MCF 10A (cell line): ENCODE measurements at regions not wholly inside any gene's neighbourhood (a gene's known extent, or its start where the extent isn't known, plus 50 kb on each side); places are given as distances from the start of the nearest gene placed in this dataset.

Experiments
- BruUV-seq: library from RNA; stranded (reverse); fragments of 400-500 nt; replicated peaks from 2 replicates; lab custom pipeline; 2021; lab: Mats Ljungman, UMichigan
- CTCF ChIA-PET: fragments of 300-600 bp; sonication (Branson Sonifier 250); formaldehyde crosslinking; extraction: SDS; loops from one replicate; lab custom pipeline; 2021; ENCODE audit warnings: antibody characterized with exemption, inconsistent platforms; lab: Yijun Ruan, JAX
- POLR2A ChIA-PET: fragments of 300-600, 350-650 bp; sonication (Branson Sonifier 250); formaldehyde crosslinking; extraction: SDS; loops from one replicate; lab custom pipeline; 2020; ENCODE audit warnings: antibody characterized with exemption, inconsistent platforms; lab: Yijun Ruan, JAX
- DNase-seq: peaks from one replicate; pipeline ENCODE4 v3.0.0-alpha.2; 2018; ENCODE audit not compliant: unreplicated experiment
- H3K27ac Mint-ChIP-seq: one replicate; pipeline ENCODE4 v1.8.0; 2022; ENCODE audit warnings: mild to moderate bottlenecking, low read depth, mixed read lengths; ENCODE audit not compliant: unreplicated experiment
- H3K27me3 Mint-ChIP-seq: one replicate; pipeline ENCODE4 v1.8.0; 2022; ENCODE audit warnings: mixed read lengths; ENCODE audit not compliant: insufficient read depth, unreplicated experiment
- H3K36me3 Mint-ChIP-seq: one replicate; pipeline ENCODE4 v1.8.0; 2022; ENCODE audit warnings: mild to moderate bottlenecking, moderate library complexity, mixed read lengths; ENCODE audit not compliant: insufficient read depth, unreplicated experiment
- H3K4me1 Mint-ChIP-seq: one replicate; pipeline ENCODE4 v1.8.0; 2022; ENCODE audit warnings: mixed read lengths; ENCODE audit not compliant: insufficient read depth, unreplicated experiment
- H3K4me3 Mint-ChIP-seq: one replicate; pipeline ENCODE4 v1.8.0; 2022; ENCODE audit warnings: mild to moderate bottlenecking, moderate library complexity, mixed read lengths; ENCODE audit not compliant: unreplicated experiment
- H3K9me3 Mint-ChIP-seq: one replicate; pipeline ENCODE4 v1.8.0; 2022; ENCODE audit warnings: mixed read lengths; ENCODE audit not compliant: unreplicated experiment
- intact Hi-C: fragments of 100-400 bp; cut with micrococcal nuclease; formaldehyde crosslinking; loops from 2 replicates; pipeline ENCODE4 v1.14.1; 2022
- TF ChIP-seq, protein P1 (sequence below): fragments of 200-600 bp; IDR thresholded peaks from one replicate; pipeline ENCODE4 v1.8.0; 2022; ENCODE audit warnings: antibody characterized with exemption, mild to moderate bottlenecking; ENCODE audit not compliant: unreplicated experiment

- Mint-ChIP-seq H3K9me3 (no peaks in the 10 kb centered on the region), H3K4me1 (no peaks in the 10 kb centered on the region), H3K27ac (no peak overlapping the region), H3K27me3 (no peaks in the 10 kb centered on the region), H3K36me3 (no peaks in the 10 kb centered on the region), H3K4me3 (no peak overlapping the region)
- ChIA-PET CTCF (interaction anchor here (0.9 kb wide), 1 partner anchor 511 kb away, joined by 3 read pairs; no protein-coding TSS in a partner anchor), POLR2A (no interaction called here)
- TF ChIP-seq, protein P1, sequence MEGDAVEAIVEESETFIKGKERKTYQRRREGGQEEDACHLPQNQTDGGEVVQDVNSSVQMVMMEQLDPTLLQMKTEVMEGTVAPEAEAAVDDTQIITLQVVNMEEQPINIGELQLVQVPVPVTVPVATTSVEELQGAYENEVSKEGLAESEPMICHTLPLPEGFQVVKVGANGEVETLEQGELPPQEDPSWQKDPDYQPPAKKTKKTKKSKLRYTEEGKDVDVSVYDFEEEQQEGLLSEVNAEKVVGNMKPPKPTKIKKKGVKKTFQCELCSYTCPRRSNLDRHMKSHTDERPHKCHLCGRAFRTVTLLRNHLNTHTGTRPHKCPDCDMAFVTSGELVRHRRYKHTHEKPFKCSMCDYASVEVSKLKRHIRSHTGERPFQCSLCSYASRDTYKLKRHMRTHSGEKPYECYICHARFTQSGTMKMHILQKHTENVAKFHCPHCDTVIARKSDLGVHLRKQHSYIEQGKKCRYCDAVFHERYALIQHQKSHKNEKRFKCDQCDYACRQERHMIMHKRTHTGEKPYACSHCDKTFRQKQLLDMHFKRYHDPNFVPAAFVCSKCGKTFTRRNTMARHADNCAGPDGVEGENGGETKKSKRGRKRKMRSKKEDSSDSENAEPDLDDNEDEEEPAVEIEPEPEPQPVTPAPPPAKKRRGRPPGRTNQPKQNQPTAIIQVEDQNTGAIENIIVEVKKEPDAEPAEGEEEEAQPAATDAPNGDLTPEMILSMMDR = no peak
- no TSS peak for BruUV-seq
- no peak for DNase-seq
- intact Hi-C loops = no loop called here
Observed at GRCh38 chr1:163655565-163655964, 333.8 kb downstream of the NUF2 start.

GRCh38 chr1:163656095-163656759 lies 334.5 kb downstream of the NUF2 start:
- H3K36me3 Mint-ChIP-seq = no peaks in the 10 kb centered on the region
- intact Hi-C loops = no loop called here
- H3K27ac Mint-ChIP-seq = no peak overlapping the region
- no TSS peak for BruUV-seq
- no peaks in the 10 kb centered on the region for H3K9me3 Mint-ChIP-seq
- no peak overlapping the region for H3K4me3 Mint-ChIP-seq
- TF ChIP-seq, protein P1 = no peak
- POLR2A ChIA-PET = no interaction called here
- CTCF ChIA-PET = interaction anchor here (0.9 kb wide), 1 partner anchor 511 kb away, joined by 3 read pairs; no protein-coding TSS in a partner anchor
- DNase-seq = no peak
- H3K4me1 Mint-ChIP-seq = no peaks in the 10 kb centered on the region
- no peaks in the 10 kb centered on the region for H3K27me3 Mint-ChIP-seq

DNA sequence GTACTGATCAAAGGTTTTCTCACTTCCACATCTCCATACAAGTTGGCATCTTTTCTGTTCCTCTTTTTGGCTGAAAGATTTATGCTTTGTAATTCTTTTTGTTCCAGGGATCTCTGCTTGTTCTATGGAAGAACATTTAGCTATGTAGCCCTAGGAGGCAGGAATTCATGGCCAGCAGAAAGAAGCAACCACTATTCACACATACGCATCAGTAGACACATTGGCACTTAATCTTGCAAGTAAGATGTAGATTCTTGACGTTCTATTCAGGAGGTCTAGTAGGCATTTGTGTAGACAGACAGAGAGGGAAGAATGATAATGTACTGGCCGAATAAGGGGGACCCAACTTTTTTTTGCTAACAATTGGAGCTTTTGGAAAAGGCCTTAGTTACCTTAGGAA lies 336.0 kb downstream of the NUF2 start:
- TF ChIP-seq, protein P1 = no peak
- intact Hi-C loops = no loop called here
- no peaks in the 10 kb centered on the region for H3K9me3 Mint-ChIP-seq
- CTCF ChIA-PET = interaction anchor here (0.6 to 0.8 kb wide), 2 partner anchors 66 to 623 kb away, joined by 3 to 4 read pairs; no protein-coding TSS in a partner anchor
- no peaks in the 10 kb centered on the region for H3K27me3 Mint-ChIP-seq
- H3K36me3 Mint-ChIP-seq = no peaks in the 10 kb centered on the region
- no peak overlapping the region for H3K4me3 Mint-ChIP-seq
- no peak overlapping the region for H3K27ac Mint-ChIP-seq
- no peak for DNase-seq
- POLR2A ChIA-PET = no interaction called here
- H3K4me1 Mint-ChIP-seq = no peaks in the 10 kb centered on the region
- BruUV-seq = no TSS peak

DNA sequence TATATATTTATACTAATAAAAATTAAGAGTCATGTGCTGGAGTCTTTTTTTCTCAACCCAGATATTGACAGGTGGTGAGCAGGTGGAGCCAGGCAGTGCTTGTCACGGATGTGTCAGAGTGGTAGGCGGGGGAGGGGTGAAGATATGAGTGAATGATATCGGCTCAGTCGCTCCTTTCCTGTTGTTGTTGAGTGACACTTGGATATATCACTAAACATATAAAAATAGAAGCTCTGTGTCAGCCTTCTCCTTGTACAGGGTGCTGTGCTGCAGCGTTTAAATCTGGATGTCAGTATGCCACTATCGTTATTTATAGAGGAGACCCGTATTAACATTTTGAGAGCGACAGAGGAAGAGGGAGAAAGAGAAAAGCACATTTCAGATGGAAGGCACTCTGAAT lies 339.6 kb downstream of the NUF2 start:
- Mint-ChIP-seq H3K4me1 (no peaks in the 10 kb centered on the region), H3K36me3 (no peaks in the 10 kb centered on the region), H3K4me3 (no peak overlapping the region), H3K27ac (no peak overlapping the region), H3K27me3 (no peaks in the 10 kb centered on the region), H3K9me3 (no peaks in the 10 kb centered on the region)
- TF ChIP-seq, protein P1 = no peak
- intact Hi-C loops = no loop called here
- no TSS peak for BruUV-seq
- ChIA-PET POLR2A (interaction anchor here (0.6 kb wide), 1 partner anchor 554 kb away, joined by 3 read pairs; no protein-coding TSS in a partner anchor), CTCF (no interaction called here)
- no peak for DNase-seq
